Osteoblast (primary cell): ENCODE measurements at regions not wholly inside any gene's neighbourhood (a gene's known extent, or its start where the extent isn't known, plus 50 kb on each side); places are given as distances from the start of the nearest gene placed in this dataset.

Experiments used
- DNase-seq: peaks from one replicate; pipeline ENCODE4 v3.0.0; 2011; ENCODE audit warnings: low spot score, mixed read lengths; ENCODE audit not compliant: insufficient read length; ENCODE audit errors: missing footprints
- H2AFZ ChIP-seq: 2 replicates; pipeline ENCODE4 v1.6.0; 2011; ENCODE audit warnings: mild to moderate bottlenecking, low read length
- H3K27ac ChIP-seq: 2 replicates; pipeline ENCODE4 v1.5.1; 2011; ENCODE audit warnings: mild to moderate bottlenecking, low read depth, low read length, moderate library complexity
- H3K27me3 ChIP-seq: 2 replicates; pipeline ENCODE4 v1.6.0; 2012; ENCODE audit warnings: mild to moderate bottlenecking, control low read depth, inconsistent platforms, low read length, moderate library complexity; ENCODE audit not compliant: insufficient read depth
- H3K36me3 ChIP-seq: 2 replicates; pipeline ENCODE4 v1.5.1; 2011; ENCODE audit warnings: mild to moderate bottlenecking, low read length, control low read depth, moderate library complexity; ENCODE audit not compliant: insufficient read depth
- H3K4me1 ChIP-seq: 2 replicates; pipeline ENCODE4 v1.5.1; 2011; ENCODE audit warnings: mild to moderate bottlenecking, low read length, control low read depth, moderate library complexity; ENCODE audit not compliant: insufficient read depth
- H3K4me2 ChIP-seq: 2 replicates; pipeline ENCODE4 v1.6.0; 2011; ENCODE audit warnings: mild to moderate bottlenecking, low read length; ENCODE audit not compliant: insufficient read depth
- H3K4me3 ChIP-seq: fragments of 200-600 bp; sonication (generic); 3 replicates; pipeline ENCODE4 v1.5.1; 2012; ENCODE audit warnings: mild to moderate bottlenecking, low read length, inconsistent platforms; ENCODE audit not compliant: insufficient read depth
- H3K79me2 ChIP-seq: 2 replicates; pipeline ENCODE4 v1.6.0; 2012; ENCODE audit warnings: mild to moderate bottlenecking, low read length, control low read depth, inconsistent platforms; ENCODE audit not compliant: insufficient read depth
- H3K9me3 ChIP-seq: 2 replicates; pipeline ENCODE4 v1.5.1; 2011; ENCODE audit warnings: low read depth, low read length, control low read depth
- H4K20me1 ChIP-seq: 2 replicates; pipeline ENCODE4 v1.6.0; 2012; ENCODE audit warnings: mild to moderate bottlenecking, low read length, control low read depth; ENCODE audit not compliant: insufficient read depth
- CTCF ChIP-seq: IDR thresholded peaks from 2 replicates; pipeline ENCODE4 v1.5.1; 2011; ENCODE audit warnings: mild to moderate bottlenecking, low read depth, low read length, moderate library complexity; ENCODE audit errors: extremely low read depth

GRCh38 chr18:4605212-4605611, 150.1 kb upstream of the DLGAP1 start:
- no peak for DNase-seq
- no peaks in the 10 kb centered on the region for H4K20me1 ChIP-seq
- no peaks in the 10 kb centered on the region for H3K9me3 ChIP-seq
- H3K4me1 ChIP-seq = no peaks in the 10 kb centered on the region
- no peak overlapping the region for H2AFZ ChIP-seq
- no peak overlapping the region for H3K4me2 ChIP-seq
- no peak overlapping the region for H3K27ac ChIP-seq
- no peak for TF ChIP-seq CTCF
- H3K36me3 ChIP-seq = no peaks in the 10 kb centered on the region
- no peaks in the 10 kb centered on the region for H3K27me3 ChIP-seq
- no peaks in the 10 kb centered on the region for H3K79me2 ChIP-seq
- no peak overlapping the region for H3K4me3 ChIP-seq

DNA sequence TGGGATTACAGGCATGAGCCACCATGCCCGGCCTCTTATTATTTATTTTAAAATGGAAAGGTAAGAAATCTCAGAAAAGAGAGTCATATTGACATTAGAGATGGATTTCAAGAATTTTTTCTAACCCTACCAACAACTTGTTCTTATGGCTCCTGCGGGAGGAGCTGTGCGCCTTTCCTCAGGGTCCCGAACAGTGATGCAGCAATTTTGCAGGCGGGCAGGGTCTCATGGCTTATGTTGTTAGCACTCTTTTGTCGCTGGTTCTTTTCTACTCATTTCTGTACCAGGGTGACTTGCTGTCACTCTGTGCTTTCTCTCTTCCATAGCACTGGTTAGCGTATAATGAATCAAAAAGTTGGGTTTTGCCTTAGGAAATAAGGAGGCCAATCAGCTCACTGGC, 148.8 kb upstream of the DLGAP1 start:
- H3K9me3 ChIP-seq = no peaks in the 10 kb centered on the region
- no peak overlapping the region for H3K4me2 ChIP-seq
- no peaks in the 10 kb centered on the region for H4K20me1 ChIP-seq
- H2AFZ ChIP-seq = no peak overlapping the region
- no peaks in the 10 kb centered on the region for H3K27me3 ChIP-seq
- H3K27ac ChIP-seq = no peak overlapping the region
- TF ChIP-seq CTCF = no peak
- H3K4me3 ChIP-seq = no peak overlapping the region
- no peaks in the 10 kb centered on the region for H3K79me2 ChIP-seq
- no peaks in the 10 kb centered on the region for H3K36me3 ChIP-seq
- DNase-seq = no peak
- no peaks in the 10 kb centered on the region for H3K4me1 ChIP-seq

GRCh38 chr18:4599312-4599711, 144.2 kb upstream of the DLGAP1 start:
- TF ChIP-seq CTCF = no peak
- Histone ChIP-seq H4K20me1 (no peaks in the 10 kb centered on the region), H3K79me2 (no peaks in the 10 kb centered on the region), H3K36me3 (no peaks in the 10 kb centered on the region), H2AFZ (no peak overlapping the region), H3K4me1 (no peaks in the 10 kb centered on the region), H3K27me3 (no peaks in the 10 kb centered on the region), H3K27ac (no peak overlapping the region), H3K4me3 (no peak overlapping the region), H3K9me3 (no peaks in the 10 kb centered on the region), H3K4me2 (no peak overlapping the region)
- no peak for DNase-seq

DNA sequence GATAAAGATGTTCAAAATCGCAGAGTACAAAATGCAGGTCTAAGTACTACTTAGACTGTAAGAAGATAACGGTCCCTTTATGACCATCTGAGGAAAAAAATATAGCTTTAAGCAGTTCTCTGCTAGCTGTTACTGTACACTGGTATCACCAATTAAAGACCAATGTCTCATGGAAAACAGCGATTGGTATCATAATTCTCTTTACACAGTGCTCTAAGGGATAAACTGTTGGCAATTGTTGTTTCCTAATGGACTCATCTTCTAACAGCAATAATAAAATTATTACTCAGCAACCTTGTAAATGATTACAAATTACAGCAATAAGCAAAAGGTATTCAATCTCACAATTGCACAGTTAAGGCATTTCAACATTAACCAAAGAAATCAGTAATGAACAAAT, 142.2 kb upstream of the DLGAP1 start:
- H3K27me3 ChIP-seq = no peaks in the 10 kb centered on the region
- no peak overlapping the region for H3K4me3 ChIP-seq
- TF ChIP-seq CTCF = no peak
- no peaks in the 10 kb centered on the region for H4K20me1 ChIP-seq
- no peaks in the 10 kb centered on the region for H3K9me3 ChIP-seq
- no peaks in the 10 kb centered on the region for H3K4me1 ChIP-seq
- no peaks in the 10 kb centered on the region for H3K36me3 ChIP-seq
- H3K27ac ChIP-seq = no peak overlapping the region
- no peaks in the 10 kb centered on the region for H3K79me2 ChIP-seq
- H3K4me2 ChIP-seq = no peak overlapping the region
- no peak overlapping the region for H2AFZ ChIP-seq
- DNase-seq = no peak
